ENCODE measurements at regions not wholly inside any gene's neighbourhood (a gene's known extent, or its start where the extent isn't known, plus 50 kb on each side); places are given as distances from the start of the nearest gene placed in this dataset.

GRCh38 chr3:67118635-67119034 lies 120.5 kb downstream of the KBTBD8 start:
- peaks cover 0 to 4% (median 0%) of the 10 kb centered on the region in 7 donors for H3K4me1 Mint-ChIP-seq
- no peak for DNase-seq
- no peak overlapping the region for H3K27ac Mint-ChIP-seq
- peaks cover 0 to 2% (median 0%) of the 10 kb centered on the region in 11 donors for H3K9me3 Mint-ChIP-seq
- H3K36me3 Mint-ChIP-seq = no peaks in the 10 kb centered on the region
- H3K27ac ChIP-seq (ENCODE audit: low read depth, low read length) = no peak overlapping the region
- no peak overlapping the region for H3K4me3 ChIP-seq (ENCODE audit: low read length)
- no peaks in the 10 kb centered on the region for H3K9me3 ChIP-seq (ENCODE audit: control insufficient read depth in 2 of 3, low read length in 3 of 3)
- ChIA-PET POLR2A (no interaction called here), CTCF (no interaction called here)
- intact Hi-C loops (cut with micrococcal nuclease) = no loop called here
- no peaks in the 10 kb centered on the region for H3K36me3 ChIP-seq (ENCODE audit: control insufficient read depth in 2 of 3, insufficient read depth in 3 of 3, low read length in 3 of 3)
- no peak for ATAC-seq
- H3K27me3 ChIP-seq (ENCODE audit: control insufficient read depth in 2 of 2, insufficient read depth in 2 of 2, low read length in 2 of 2) = no peaks in the 10 kb centered on the region
- no peak overlapping the region for H3K4me3 Mint-ChIP-seq
- H3K27me3 Mint-ChIP-seq = peaks cover 5 to 31% (median 26%) of the 10 kb centered on the region in 5 donors
- H3K4me1 ChIP-seq (ENCODE audit: control insufficient read depth in 2 of 2, insufficient read depth in 2 of 2, low read length in 2 of 2) = no peaks in the 10 kb centered on the region

GRCh38 chr3:67123914-67124313 lies 125.8 kb downstream of the KBTBD8 start:
- H3K9me3 ChIP-seq (ENCODE audit: control insufficient read depth in 2 of 3, low read length in 3 of 3) = no peaks in the 10 kb centered on the region
- ChIA-PET POLR2A (no interaction called here), CTCF (interaction anchor here (0.7 to 1.3 kb wide), 2 partner anchors 10 to 153 kb away, joined by 3 to 10 read pairs; no protein-coding TSS in a partner anchor)
- ATAC-seq (no peak), DNase-seq (no peak)
- Mint-ChIP-seq H3K9me3 (peaks cover 0 to 18% (median 5%) of the 10 kb centered on the region in 11 donors), H3K4me1 (no peaks in the 10 kb centered on the region), H3K27me3 (peaks cover 0 to 26% (median 14%) of the 10 kb centered on the region in 5 donors), H3K27ac (no peak overlapping the region), H3K4me3 (no peak overlapping the region), H3K36me3 (no peaks in the 10 kb centered on the region)
- no peaks in the 10 kb centered on the region for H3K4me1 ChIP-seq (ENCODE audit: control insufficient read depth in 2 of 2, insufficient read depth in 2 of 2, low read length in 2 of 2)
- no peak overlapping the region for H3K27ac ChIP-seq (ENCODE audit: low read depth, low read length)
- no peaks in the 10 kb centered on the region for H3K36me3 ChIP-seq (ENCODE audit: control insufficient read depth in 2 of 3, insufficient read depth in 3 of 3, low read length in 3 of 3)
- no peak overlapping the region for H3K4me3 ChIP-seq (ENCODE audit: low read length)
- intact Hi-C loops (cut with micrococcal nuclease) = no loop called here
- H3K27me3 ChIP-seq (ENCODE audit: control insufficient read depth in 2 of 2, insufficient read depth in 2 of 2, low read length in 2 of 2) = no peaks in the 10 kb centered on the region

- CTCF ChIA-PET = no interaction called here
- POLR2A ChIA-PET = no interaction called here
Measured at GRCh38 chr3:67127254-67127653, 129.1 kb downstream of the KBTBD8 start.

GRCh38 chr3:67142432-67142831 lies 144.3 kb downstream of the KBTBD8 start:
- ChIA-PET CTCF (no interaction called here), POLR2A (no interaction called here)
- H3K4me1 ChIP-seq (ENCODE audit: control insufficient read depth in 2 of 2, insufficient read depth in 2 of 2, low read length in 2 of 2) = no peaks in the 10 kb centered on the region
- no peak overlapping the region for H3K4me3 ChIP-seq (ENCODE audit: low read length)
- intact Hi-C loops (cut with micrococcal nuclease) = no loop called here
- Mint-ChIP-seq H3K4me1 (no peaks in the 10 kb centered on the region), H3K27me3 (peaks cover 0 to 19% (median 6%) of the 10 kb centered on the region in 5 donors), H3K36me3 (peaks cover 0 to 19% (median 0%) of the 10 kb centered on the region in 5 donors), H3K9me3 (peaks cover 11 to 52% (median 34%) of the 10 kb centered on the region in 11 donors), H3K27ac (no peak overlapping the region), H3K4me3 (no peak overlapping the region)
- no peaks in the 10 kb centered on the region for H3K27me3 ChIP-seq (ENCODE audit: control insufficient read depth in 2 of 2, insufficient read depth in 2 of 2, low read length in 2 of 2)
- H3K9me3 ChIP-seq (ENCODE audit: control insufficient read depth in 2 of 3, low read length in 3 of 3) = no peaks in the 10 kb centered on the region
- no peak overlapping the region for H3K27ac ChIP-seq (ENCODE audit: low read depth, low read length)
- no peaks in the 10 kb centered on the region for H3K36me3 ChIP-seq (ENCODE audit: control insufficient read depth in 2 of 3, insufficient read depth in 3 of 3, low read length in 3 of 3)
- ATAC-seq (no peak), DNase-seq (no peak)

More at GRCh38 chr3:67127254-67127653, 129.1 kb downstream of the KBTBD8 start:
- H3K27ac Mint-ChIP-seq = no peak overlapping the region
- no peaks in the 10 kb centered on the region for H3K4me1 ChIP-seq (ENCODE audit: control insufficient read depth in 2 of 2, insufficient read depth in 2 of 2, low read length in 2 of 2)
- H3K4me3 ChIP-seq (ENCODE audit: low read length) = no peak overlapping the region
- no peak overlapping the region for H3K27ac ChIP-seq (ENCODE audit: low read depth, low read length)
- no peak for ATAC-seq
- peaks cover 0 to 18% (median 5%) of the 10 kb centered on the region in 11 donors for H3K9me3 Mint-ChIP-seq
- no peaks in the 10 kb centered on the region for H3K27me3 ChIP-seq (ENCODE audit: control insufficient read depth in 2 of 2, insufficient read depth in 2 of 2, low read length in 2 of 2)
- no peaks in the 10 kb centered on the region for H3K9me3 ChIP-seq (ENCODE audit: control insufficient read depth in 2 of 3, low read length in 3 of 3)
- no peaks in the 10 kb centered on the region for H3K36me3 Mint-ChIP-seq
- H3K4me1 Mint-ChIP-seq = no peaks in the 10 kb centered on the region
- peaks cover 0 to 31% (median 18%) of the 10 kb centered on the region in 5 donors for H3K27me3 Mint-ChIP-seq
- no peak overlapping the region for H3K4me3 Mint-ChIP-seq
- intact Hi-C loops (cut with micrococcal nuclease) = no loop called here
- no peaks in the 10 kb centered on the region for H3K36me3 ChIP-seq (ENCODE audit: control insufficient read depth in 2 of 3, insufficient read depth in 3 of 3, low read length in 3 of 3)
- no peak for DNase-seq

GRCh38 chr3:67145738-67146137 lies 147.6 kb downstream of the KBTBD8 start:
- Histone ChIP-seq H3K4me1 (ENCODE audit: control insufficient read depth in 2 of 2, insufficient read depth in 2 of 2, low read length in 2 of 2) (no peaks in the 10 kb centered on the region), H3K27me3 (ENCODE audit: control insufficient read depth in 2 of 2, insufficient read depth in 2 of 2, low read length in 2 of 2) (no peaks in the 10 kb centered on the region), H3K36me3 (ENCODE audit: control insufficient read depth in 2 of 3, insufficient read depth in 3 of 3, low read length in 3 of 3) (no peaks in the 10 kb centered on the region), H3K9me3 (ENCODE audit: control insufficient read depth in 2 of 3, low read length in 3 of 3) (no peaks in the 10 kb centered on the region), H3K4me3 (ENCODE audit: low read length) (no peak overlapping the region), H3K27ac (ENCODE audit: low read depth, low read length) (no peak overlapping the region)
- Mint-ChIP-seq H3K36me3 (peaks cover 0 to 16% (median 0%) of the 10 kb centered on the region in 5 donors), H3K27ac (no peak overlapping the region), H3K9me3 (peaks cover 3 to 36% (median 11%) of the 10 kb centered on the region in 11 donors), H3K4me3 (no peak overlapping the region), H3K27me3 (peaks cover 0 to 18% (median 6%) of the 10 kb centered on the region in 5 donors), H3K4me1 (no peaks in the 10 kb centered on the region)
- no peak for DNase-seq
- intact Hi-C loops (cut with micrococcal nuclease) = no loop called here
- ChIA-PET CTCF (no interaction called here), POLR2A (no interaction called here)
- ATAC-seq = no peak

GRCh38 chr3:67154429-67154828 lies 156.3 kb downstream of the KBTBD8 start:
- Histone ChIP-seq H3K27ac (ENCODE audit: low read depth, low read length) (no peak overlapping the region), H3K27me3 (ENCODE audit: control insufficient read depth in 2 of 2, insufficient read depth in 2 of 2, low read length in 2 of 2) (no peaks in the 10 kb centered on the region), H3K36me3 (ENCODE audit: control insufficient read depth in 2 of 3, insufficient read depth in 3 of 3, low read length in 3 of 3) (no peaks in the 10 kb centered on the region), H3K9me3 (ENCODE audit: control insufficient read depth in 2 of 3, low read length in 3 of 3) (no peaks in the 10 kb centered on the region), H3K4me3 (ENCODE audit: low read length) (no peak overlapping the region), H3K4me1 (ENCODE audit: control insufficient read depth in 2 of 2, insufficient read depth in 2 of 2, low read length in 2 of 2) (no peaks in the 10 kb centered on the region)
- no peak overlapping the region for H3K4me3 Mint-ChIP-seq
- peaks cover 0 to 59% (median 15%) of the 10 kb centered on the region in 11 donors for H3K9me3 Mint-ChIP-seq
- ATAC-seq = no peak
- ChIA-PET CTCF (no interaction called here), POLR2A (no interaction called here)
- no peak for DNase-seq
- H3K27ac Mint-ChIP-seq = no peak overlapping the region
- H3K4me1 Mint-ChIP-seq = no peaks in the 10 kb centered on the region
- peaks cover 0 to 12% (median 7%) of the 10 kb centered on the region in 5 donors for H3K36me3 Mint-ChIP-seq
- intact Hi-C loops (cut with micrococcal nuclease) = no loop called here
- H3K27me3 Mint-ChIP-seq = no peaks in the 10 kb centered on the region

- no peaks in the 10 kb centered on the region for H3K4me1 ChIP-seq (ENCODE audit: control insufficient read depth in 2 of 2, insufficient read depth in 2 of 2, low read length in 2 of 2)
- no peak overlapping the region for H3K27ac Mint-ChIP-seq
- H3K4me3 ChIP-seq (ENCODE audit: low read length) = no peak overlapping the region
- ATAC-seq (no peak), DNase-seq (no peak)
- H3K9me3 Mint-ChIP-seq = peaks cover 0 to 5% (median 0%) of the 10 kb centered on the region in 11 donors
- intact Hi-C loops (cut with micrococcal nuclease) = no loop called here
- no peak overlapping the region for H3K4me3 Mint-ChIP-seq
- no peaks in the 10 kb centered on the region for H3K9me3 ChIP-seq (ENCODE audit: control insufficient read depth in 2 of 3, low read length in 3 of 3)
- no peaks in the 10 kb centered on the region for H3K27me3 ChIP-seq (ENCODE audit: control insufficient read depth in 2 of 2, insufficient read depth in 2 of 2, low read length in 2 of 2)
- POLR2A ChIA-PET = no interaction called here
- no peaks in the 10 kb centered on the region for H3K4me1 Mint-ChIP-seq
- no peaks in the 10 kb centered on the region for H3K36me3 Mint-ChIP-seq
- no peaks in the 10 kb centered on the region for H3K36me3 ChIP-seq (ENCODE audit: control insufficient read depth in 2 of 3, insufficient read depth in 3 of 3, low read length in 3 of 3)
- CTCF ChIA-PET = interaction anchor here (0.6 kb wide), 1 partner anchor 94 kb away, joined by 3 read pairs; no protein-coding TSS in a partner anchor
- H3K27ac ChIP-seq (ENCODE audit: low read depth, low read length) = no peak overlapping the region
- H3K27me3 Mint-ChIP-seq = peaks cover 0 to 10% (median 3%) of the 10 kb centered on the region in 5 donors
Measured at GRCh38 chr3:67167481-67167880, 169.4 kb downstream of the KBTBD8 start.

Data from naive thymus-derived CD4-positive, alpha-beta T cell (primary cell).